GF-D8 (cell line): ENCODE measurements at regions not wholly inside any gene's neighbourhood (a gene's known extent, or its start where the extent isn't known, plus 50 kb on each side); places are given as distances from the start of the nearest gene placed in this dataset.
"Not testable (repeated sequence)": the region's sequence is repeated elsewhere in the genome, so short reads cannot be mapped to it uniquely, and the experiment has no call there.

Source experiments
- DNase-seq: peaks from one replicate; lab custom pipeline; 2025; lab: John Stamatoyannopoulos, UW

DNA sequence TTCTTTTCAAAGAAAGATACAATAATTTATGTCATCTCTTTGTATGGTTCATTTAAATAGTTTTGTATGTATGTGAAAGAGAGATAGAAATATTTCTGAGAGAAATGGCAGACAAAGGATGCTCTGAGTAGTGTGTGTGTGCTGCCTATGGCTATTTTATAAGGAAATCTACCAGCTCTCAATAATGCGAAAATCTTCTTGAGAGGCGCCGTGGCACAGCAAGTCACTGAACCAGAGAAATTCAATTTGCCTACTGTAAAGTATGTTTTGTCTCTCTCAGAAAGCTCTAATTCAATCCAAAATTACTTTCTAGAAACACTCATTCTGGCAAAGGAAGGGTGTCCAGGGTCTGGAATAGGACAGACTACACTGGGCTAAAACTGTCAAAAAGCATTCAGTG lies 1981.1 kb downstream of the EFNA5 start:
- DNase-seq = no peak

DNA sequence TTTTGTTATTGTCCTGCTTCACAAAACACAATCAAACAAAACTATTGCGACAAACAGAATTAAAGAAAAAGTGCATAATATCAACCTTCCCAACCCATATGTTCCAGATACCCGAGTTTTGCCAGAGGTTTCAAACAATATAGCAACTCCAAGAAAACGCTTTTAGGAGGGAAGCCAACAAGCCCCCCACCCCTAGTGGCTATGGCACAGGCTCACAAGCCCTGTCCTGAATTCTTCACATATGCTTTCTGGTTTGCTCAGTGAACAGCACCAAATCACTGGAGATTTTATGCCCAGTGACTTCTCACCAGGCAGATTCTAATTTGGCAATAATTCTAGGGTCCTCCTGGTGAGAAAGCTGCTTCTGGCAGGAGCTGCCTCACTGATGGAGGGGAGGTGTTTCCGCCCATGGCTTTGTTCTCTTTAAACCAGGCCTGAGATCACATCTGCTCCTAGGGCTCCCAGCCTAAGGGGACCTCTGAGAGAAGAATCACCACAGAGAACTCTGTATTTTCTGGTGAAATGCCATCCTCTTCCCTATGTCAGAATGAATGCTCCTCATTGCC lies 1982.4 kb downstream of the EFNA5 start:
- no peak for DNase-seq

DNA sequence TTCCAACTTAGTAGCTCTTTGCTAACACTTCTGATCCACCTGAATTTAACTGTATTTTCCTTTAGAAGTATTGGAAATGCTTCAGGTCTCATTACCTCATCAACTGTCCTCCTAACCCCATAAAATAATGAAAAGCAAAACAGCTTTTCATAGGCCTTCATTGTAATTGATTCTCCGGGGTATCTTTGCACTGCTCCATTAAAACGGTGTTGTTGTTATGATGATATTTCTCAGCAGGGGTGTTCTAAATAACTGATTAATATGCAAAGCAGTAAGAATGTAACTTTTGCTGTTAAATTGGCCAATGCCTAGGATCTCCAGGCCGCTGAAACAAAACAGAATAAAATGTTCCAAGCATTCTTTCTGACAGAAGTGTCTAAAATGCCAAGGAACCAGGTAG lies 1983.2 kb downstream of the EFNA5 start:
- DNase-seq = no peak

- no peak for DNase-seq
Measured at GRCh38 chr5:105685884-105686283, 1984.9 kb downstream of the EFNA5 start.

GRCh38 chr5:105684799-105685198 lies 1985.9 kb downstream of the EFNA5 start:
- DNase-seq = no peak

DNA sequence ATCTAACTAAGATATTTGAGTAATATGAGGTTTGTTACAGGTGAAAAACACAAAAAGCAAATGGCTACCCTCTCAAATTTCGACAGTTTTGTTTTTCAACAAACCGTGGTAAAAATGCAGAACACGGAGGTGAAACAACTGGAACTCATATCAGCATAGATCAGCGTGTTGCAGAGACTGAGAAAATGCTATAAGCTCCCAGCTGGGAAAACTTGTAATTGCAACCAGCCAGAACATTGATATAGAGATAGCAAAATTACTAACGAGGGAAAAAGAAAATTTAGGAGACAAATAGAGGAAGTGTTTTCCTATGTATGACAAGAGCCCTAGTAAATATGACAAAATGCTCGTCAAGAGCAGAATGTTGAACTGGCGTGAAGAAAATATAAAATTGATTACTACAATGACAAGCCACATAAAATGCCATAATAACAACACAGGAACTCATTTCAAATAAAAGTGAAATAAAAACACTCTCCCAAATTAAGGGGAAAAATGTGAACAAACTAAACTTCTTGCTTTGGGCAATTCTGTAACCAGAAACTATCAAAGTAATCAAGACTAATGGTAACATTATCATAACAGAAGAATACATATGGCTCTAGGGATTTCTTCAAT lies 1989.8 kb downstream of the EFNA5 start:
- no peak for DNase-seq

DNA sequence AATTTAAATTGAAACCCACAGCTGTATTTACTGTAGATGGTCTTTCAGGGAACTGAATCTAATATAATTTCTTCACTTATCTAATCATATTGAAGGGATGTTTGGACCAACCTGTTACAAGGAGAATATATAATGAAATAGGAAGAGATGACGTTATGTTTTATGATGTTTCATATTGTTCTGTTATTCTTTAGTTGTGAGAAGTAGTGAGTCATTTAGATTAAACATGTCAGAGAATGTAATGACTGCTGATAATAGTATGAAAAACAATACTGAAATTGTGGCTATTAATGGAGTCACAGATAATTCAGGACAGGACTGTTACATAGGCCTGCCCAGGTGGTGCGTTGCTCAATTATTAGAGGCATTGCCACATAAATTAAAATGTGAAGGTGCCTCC lies 1993.4 kb downstream of the EFNA5 start:
- DNase-seq = no peak

DNA sequence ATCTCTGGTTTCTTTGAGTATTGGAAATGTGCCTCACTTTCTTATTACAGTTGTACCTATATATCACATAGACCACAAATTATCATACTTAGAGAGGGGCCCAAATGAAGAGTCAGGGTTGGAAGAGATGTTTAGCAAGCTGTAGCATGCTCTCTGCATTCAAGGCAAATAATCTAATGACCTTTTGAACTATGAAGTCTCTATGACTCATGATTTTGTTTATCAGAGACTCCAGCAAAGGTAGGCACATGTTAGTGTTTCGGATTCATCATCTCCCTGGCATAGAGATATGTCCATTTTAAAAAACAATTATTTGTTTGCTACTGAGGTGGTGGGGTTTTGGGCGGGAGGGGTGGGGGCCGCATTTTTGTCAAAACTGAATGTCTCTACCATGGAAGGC lies 2000.1 kb downstream of the EFNA5 start:
- DNase-seq = no peak

DNA sequence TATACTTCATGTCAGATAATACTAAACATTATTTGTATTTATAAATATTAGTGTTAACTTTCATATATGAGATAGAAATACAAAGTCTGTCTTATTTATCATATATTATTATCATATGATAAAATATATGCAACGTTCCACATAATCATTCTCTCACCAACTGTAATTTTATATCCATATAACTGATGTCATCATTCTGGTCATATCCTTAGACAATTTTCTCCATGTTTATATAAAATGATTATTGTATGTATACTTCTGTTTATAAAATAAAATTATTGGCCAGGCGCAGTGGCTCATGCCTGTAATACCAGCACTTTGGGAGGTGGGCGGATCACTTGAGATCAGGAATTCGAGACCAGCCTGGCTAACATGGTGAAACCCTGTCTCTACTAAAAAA lies 2007.1 kb downstream of the EFNA5 start:
- DNase-seq = no peak

DNA sequence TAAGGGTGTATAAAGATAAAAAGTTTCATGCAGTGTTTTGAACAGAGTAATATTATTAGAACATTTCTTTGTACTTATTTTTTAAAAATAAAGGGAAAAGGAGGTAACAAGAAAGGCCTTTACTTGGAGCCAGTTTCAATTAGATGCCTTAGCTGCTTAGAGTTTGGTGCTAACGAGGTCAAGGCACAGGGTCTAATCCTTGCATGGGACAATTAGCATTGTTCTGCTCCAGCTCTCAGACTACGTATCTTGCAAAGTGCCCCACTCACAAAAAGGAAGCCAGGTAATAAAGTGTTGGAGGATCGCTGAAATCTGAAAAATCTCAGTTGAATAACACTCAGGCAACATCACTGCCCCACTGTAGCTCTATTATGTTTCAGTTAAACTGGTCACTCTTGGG lies 2011.3 kb downstream of the EFNA5 start:
- DNase-seq = no peak

DNA sequence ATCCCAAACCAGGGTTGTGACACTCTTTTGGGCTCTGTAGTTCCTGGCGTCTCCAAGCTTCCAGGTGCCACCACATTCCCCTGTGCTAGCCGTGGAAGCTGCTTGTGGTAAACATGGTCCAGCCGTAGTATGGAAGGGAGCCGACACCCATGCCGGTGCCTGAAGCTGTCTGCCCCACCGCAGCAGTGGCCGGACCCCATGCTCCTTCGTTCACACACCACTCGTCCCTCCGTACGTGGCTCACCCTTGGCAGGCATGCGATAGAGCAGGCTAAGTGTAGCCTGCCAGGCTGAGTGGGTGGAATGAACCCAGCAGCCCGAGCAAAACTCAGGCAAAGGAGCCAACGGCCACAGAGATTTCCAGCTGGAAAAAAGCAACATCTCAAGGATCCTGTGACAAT lies 2030.4 kb downstream of the EFNA5 start:
- DNase-seq = no peak

- DNase-seq = no peak
Measured at GRCh38 chr5:105639511-105639910, 2031.2 kb downstream of the EFNA5 start.

DNA sequence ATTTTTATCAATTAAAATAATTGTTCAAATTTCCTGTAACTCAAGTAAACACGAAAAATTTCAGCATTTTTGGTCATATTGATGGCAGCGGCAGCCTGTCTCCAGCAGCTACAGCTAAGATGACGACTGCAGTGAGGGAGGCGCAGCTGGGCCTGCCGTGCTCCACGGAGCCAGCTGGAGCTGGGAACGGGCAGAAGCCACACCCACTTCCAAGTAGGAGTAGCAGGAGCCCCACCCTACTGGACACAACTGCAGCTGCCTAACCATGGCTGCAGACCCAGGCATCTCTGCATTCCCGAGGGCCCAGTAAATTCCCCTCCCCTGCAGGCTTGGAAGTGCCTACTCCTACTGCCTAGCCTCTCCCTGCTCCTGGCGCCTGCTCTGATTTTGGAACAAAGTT lies 2031.7 kb downstream of the EFNA5 start:
- no peak for DNase-seq

- DNase-seq = no peak
Measured at GRCh38 chr5:105638437-105638836, 2032.3 kb downstream of the EFNA5 start.

- no peak for DNase-seq
Measured at GRCh38 chr5:105632043-105632442, 2038.7 kb downstream of the EFNA5 start.

DNA sequence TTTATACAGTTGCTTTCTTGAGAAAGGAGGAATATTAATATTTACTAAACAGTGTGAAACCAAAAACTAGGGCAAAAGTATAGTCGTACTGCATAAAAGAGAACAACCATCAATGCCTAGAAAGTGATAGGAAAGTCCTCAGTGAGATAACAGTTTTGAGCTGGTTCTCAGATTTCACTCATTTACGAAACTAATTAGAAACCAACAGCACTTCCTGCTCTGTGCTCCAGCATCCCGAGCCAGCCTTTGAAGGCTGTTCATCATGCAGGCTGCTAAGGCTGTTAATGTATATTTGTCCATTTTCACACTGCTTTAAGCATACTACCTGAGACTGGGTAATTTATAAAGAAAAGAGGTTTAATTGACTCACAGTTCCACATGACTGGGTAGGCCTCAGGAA lies 2039.9 kb downstream of the EFNA5 start:
- DNase-seq = no peak

DNA sequence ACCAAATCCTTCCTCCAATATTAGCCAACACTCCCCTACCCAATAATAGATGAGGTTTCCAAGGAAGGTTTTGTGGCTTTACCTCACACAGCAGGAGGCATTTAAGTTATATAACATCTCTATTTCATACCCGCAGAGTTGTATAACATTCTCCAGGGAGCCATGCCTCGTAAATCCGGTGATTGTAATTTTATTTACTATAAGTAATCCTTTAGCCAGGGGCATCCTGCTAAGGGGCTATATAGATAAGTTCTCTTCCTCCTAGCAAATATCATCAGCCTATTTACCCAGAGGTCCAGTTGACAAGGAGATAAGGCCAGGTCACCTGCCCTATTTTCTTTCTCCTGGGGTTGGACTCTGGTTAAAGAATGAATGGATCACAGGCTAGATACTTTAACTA lies 2051.0 kb downstream of the EFNA5 start:
- no peak for DNase-seq

- no peak for DNase-seq
Measured at GRCh38 chr5:105617436-105618215, 2053.1 kb downstream of the EFNA5 start.

DNA sequence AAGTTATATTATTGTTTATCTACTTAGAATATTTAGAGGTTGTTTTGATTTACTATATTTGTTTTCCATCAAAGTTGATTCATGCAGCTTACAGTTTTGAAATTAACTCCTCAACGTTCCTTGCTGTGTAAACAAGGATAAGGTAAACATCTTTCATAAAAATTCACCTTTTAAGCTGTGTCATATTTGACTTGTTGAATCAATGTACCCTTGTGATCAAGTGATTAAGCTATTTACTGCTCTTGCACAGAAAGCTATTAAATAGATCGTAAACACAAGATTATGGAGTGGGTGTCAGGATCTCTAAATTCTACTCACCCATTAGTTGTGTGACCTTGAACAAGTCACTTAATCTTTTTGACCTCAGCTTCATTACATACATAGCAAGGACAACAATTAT lies 2054.0 kb upstream of the NUDT12 start:
- no peak for DNase-seq

- DNase-seq = not testable (repeated sequence)
Measured at GRCh38 chr5:105602406-105602805, 2039.8 kb upstream of the NUDT12 start.

- no peak for DNase-seq
Measured at GRCh38 chr5:105593011-105593760, 2030.6 kb upstream of the NUDT12 start.

DNA sequence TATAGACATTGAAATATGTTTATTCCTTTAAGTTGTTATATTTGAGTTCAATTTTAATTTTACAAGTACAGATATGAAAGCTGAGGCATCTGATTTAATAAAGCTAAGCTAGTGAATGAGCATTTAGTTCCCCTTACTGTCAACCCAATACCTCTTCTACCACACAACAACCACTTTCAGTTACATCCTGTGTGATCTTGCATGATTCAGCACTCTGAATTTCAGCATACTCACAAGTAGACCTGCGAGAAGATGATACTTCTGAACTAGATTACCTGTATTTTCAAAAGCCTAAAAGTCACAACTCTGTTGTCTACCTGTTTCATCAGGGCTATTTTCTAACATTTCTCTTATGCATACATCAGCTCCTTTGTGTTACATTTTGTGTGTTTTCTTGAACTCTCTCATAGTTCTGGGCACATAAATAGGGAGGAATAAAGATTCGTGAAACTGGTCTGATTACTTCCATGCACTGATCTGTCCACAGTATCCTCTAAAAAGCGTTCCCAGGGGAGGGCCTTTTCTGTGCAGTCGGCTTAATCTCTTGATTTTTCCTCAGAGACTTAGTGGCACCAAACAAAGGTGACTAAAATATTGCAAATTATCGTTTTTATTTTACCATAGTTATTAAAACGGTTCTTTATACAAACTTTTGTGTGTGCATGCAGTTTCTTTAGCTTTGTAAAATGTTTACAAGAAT lies 2025.5 kb upstream of the NUDT12 start:
- no peak for DNase-seq
